Heart right ventricle (tissue), 16 donors: ENCODE measurements at regions not wholly inside any gene's neighbourhood (a gene's known extent, or its start where the extent isn't known, plus 50 kb on each side); places are given as distances from the start of the nearest gene placed in this dataset.

Experiments
- ATAC-seq, 8 donors: fragments of 200-7000 bp; cut with Tn5 transposase; one replicate each; pipeline ENCODE4 v1.9.1; 2020; ENCODE audit warnings: mild to moderate bottlenecking in 8 of 8, moderate library complexity in 8 of 8, moderate number of reproducible peaks in 1 of 8
- DNase-seq, 2 donors: peaks; one replicate each; pipeline ENCODE4 v3.0.0-alpha.2; 2020
- H3K27ac ChIP-seq, 10 donors: fragments of 200-600 bp; sonication (generic) in 2 of 10; one replicate each; pipeline versions ENCODE4 v1.5.0 to v1.8.0; 2020 to 2022; ENCODE audit warnings: mild to moderate bottlenecking in 3 of 10
- H3K27me3 ChIP-seq, 7 donors: fragments of 200-600 bp; one replicate each; pipeline ENCODE4 v1.8.0; 2021 to 2022; ENCODE audit warnings: mild to moderate bottlenecking in 2 of 7
- H3K36me3 ChIP-seq, 9 donors: fragments of 200-600 bp; sonication (generic) in 1 of 9; one replicate each; pipeline versions ENCODE4 v1.5.0 to v1.8.0; 2020 to 2022; ENCODE audit warnings: mild to moderate bottlenecking in 2 of 9
- H3K4me1 ChIP-seq, 9 donors: fragments of 200-600 bp; sonication (generic) in 1 of 9; one replicate each; pipeline versions ENCODE4 v1.5.0 to v1.8.0; 2020 to 2022; ENCODE audit warnings: mild to moderate bottlenecking in 4 of 9
- H3K4me3 ChIP-seq, 10 donors: fragments of 200-600 bp; sonication (generic) in 2 of 10; one replicate each; pipeline versions ENCODE4 v1.5.0 to v1.8.0; 2020 to 2022; ENCODE audit warnings: mild to moderate bottlenecking in 7 of 10, moderate library complexity in 2 of 10
- H3K9me3 ChIP-seq, 11 donors: fragments of 200-600 bp in 10 of 11; sonication (generic) in 2 of 11; one replicate each; pipeline versions ENCODE4 v1.5.0 to v1.8.0; 2013 to 2022; ENCODE audit warnings: mild to moderate bottlenecking in 2 of 11, control low read depth in 1 of 11, moderate library complexity in 1 of 11
- WGBS, 2 donors: extraction: QIAGEN DNeasy Blood & Tissue Kit; methylation state at CpG; one replicate each; pipeline ENCODE4 v1.1.7; 2013; ENCODE audit warnings: inconsistent platforms in 1 of 2; 5-methylcytosine and 5-hydroxymethylcytosine counted together
- intact Hi-C, 10 donors: fragments of 100-400 bp; cut with DNase I; formaldehyde crosslinking; loops; one replicate each; pipeline versions ENCODE4 v1.11.1 to v1.14.2; 2022
- TF ChIP-seq, protein P1 (sequence below), 9 donors: fragments of 200-600 bp; sonication (generic) in 2 of 9; IDR thresholded peaks; one replicate each; pipeline versions ENCODE4 v1.5.0 to v1.8.0; 2021 to 2022; ENCODE audit warnings: antibody characterized with exemption in 9 of 9, mild to moderate bottlenecking in 5 of 9, moderate library complexity in 1 of 9
- donor health status: Arrhythmogenic right ventricular cardiomyopathy.
- donor health status: ischemic (EF 13 %, LVEDD 7.1; RV severe dilation, severe dysfunction).
- donor health status: healthy with polysubstance abuse.
- donor health status: DM: no; HTN: yes; CAD: no.
- donor health status: DM: no; HTN: no; CAD: no.
- donor health status: ischemic (EF 25% LVEDD 6.9; RV normal size, moderate dysfunction).
- donor health status: ischemic (EF 25% LVEDD 5.7; RV mildly dilated, moderate dysfunction).
- donor health status: healthy.
- donor health status: DM: yes; HTN: yes; CAD: no.
- donor health status: Ischemic cardiomyopathy.
- donor health status: ischemic (EF 35%, LVEDD 5.7; RV mildly dilated, moderate dysfunction).
- donor health status: nonischemic (EF 11% LVEDD 7.7; RV severe dilation, severe dysfunction).
- donor health status: DM: yes; HTN: yes; CAD: no.
- donor health status: PGD.
- donor health status: ischemic (EF 29% LVEDD 5.4; RV normal size, mild dysfunction).
- donor health status: nonischemic (EF 23%, LVEDD 6.1; RV moderate dilation, normal function).

DNA sequence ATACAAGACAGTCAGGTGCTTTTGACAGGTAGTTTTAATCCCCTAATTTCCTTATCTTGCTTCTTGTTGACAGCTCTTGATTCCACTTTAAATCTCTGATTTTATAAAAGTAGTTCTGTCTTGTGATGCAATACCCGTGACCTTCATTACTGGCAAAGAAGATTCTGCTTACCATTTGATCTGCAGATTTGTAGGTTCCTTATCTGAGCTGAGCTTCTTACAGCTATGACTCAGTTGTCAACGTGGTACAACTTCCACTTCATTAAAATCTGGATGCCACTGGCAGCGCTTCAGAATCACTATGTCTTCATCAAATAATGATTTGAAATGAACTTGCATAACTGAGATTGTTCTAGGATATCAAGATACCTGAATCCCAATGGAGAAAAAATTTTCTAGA, 543.6 kb upstream of the B3GALT2 start:
- intact Hi-C loops = no loop called here
- ATAC-seq = no peak
- Histone ChIP-seq H3K27me3 (no peaks in the 10 kb centered on the region), H3K4me3 (no peak overlapping the region), H3K9me3 (no peaks in the 10 kb centered on the region), H3K27ac (no peak overlapping the region), H3K4me1 (no peaks in the 10 kb centered on the region), H3K36me3 (no peaks in the 10 kb centered on the region)
- TF ChIP-seq, protein P1, sequence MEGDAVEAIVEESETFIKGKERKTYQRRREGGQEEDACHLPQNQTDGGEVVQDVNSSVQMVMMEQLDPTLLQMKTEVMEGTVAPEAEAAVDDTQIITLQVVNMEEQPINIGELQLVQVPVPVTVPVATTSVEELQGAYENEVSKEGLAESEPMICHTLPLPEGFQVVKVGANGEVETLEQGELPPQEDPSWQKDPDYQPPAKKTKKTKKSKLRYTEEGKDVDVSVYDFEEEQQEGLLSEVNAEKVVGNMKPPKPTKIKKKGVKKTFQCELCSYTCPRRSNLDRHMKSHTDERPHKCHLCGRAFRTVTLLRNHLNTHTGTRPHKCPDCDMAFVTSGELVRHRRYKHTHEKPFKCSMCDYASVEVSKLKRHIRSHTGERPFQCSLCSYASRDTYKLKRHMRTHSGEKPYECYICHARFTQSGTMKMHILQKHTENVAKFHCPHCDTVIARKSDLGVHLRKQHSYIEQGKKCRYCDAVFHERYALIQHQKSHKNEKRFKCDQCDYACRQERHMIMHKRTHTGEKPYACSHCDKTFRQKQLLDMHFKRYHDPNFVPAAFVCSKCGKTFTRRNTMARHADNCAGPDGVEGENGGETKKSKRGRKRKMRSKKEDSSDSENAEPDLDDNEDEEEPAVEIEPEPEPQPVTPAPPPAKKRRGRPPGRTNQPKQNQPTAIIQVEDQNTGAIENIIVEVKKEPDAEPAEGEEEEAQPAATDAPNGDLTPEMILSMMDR (IDR thresholded peaks at IDR 0.05) = no peak
- no peak for DNase-seq
- 49 to 52% methylated on average over 3 of the region's 3 CpGs for WGBS, 2 donors

DNA sequence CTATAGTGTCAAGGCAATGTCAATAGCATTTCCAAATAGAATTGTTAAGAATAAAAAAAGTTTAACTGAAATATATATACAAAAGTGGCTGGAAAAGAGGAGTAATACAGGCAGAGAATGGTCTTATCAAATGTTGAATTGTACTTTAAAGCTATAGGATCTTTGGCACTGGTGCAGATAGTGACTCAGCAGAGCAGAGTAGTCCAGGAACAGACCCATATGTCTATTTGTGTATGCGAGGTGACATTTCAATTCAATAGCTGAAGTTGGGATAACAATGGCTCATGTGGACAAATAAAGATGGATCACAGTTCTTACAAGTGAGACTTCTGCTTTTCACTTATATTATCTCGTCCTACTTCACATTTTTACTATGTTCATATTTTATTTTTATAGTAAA, 543.0 kb upstream of the B3GALT2 start:
- no peak for DNase-seq
- Histone ChIP-seq H3K36me3 (no peaks in the 10 kb centered on the region), H3K4me3 (no peak overlapping the region), H3K9me3 (no peaks in the 10 kb centered on the region), H3K4me1 (no peaks in the 10 kb centered on the region), H3K27me3 (no peaks in the 10 kb centered on the region), H3K27ac (no peak overlapping the region)
- WGBS, 2 donors = 64 to 65% methylated on average over 2 of the region's 2 CpGs
- no peak for ATAC-seq
- intact Hi-C loops = no loop called here
- TF ChIP-seq, protein P1 (IDR thresholded peaks at IDR 0.05) = no peak

DNA sequence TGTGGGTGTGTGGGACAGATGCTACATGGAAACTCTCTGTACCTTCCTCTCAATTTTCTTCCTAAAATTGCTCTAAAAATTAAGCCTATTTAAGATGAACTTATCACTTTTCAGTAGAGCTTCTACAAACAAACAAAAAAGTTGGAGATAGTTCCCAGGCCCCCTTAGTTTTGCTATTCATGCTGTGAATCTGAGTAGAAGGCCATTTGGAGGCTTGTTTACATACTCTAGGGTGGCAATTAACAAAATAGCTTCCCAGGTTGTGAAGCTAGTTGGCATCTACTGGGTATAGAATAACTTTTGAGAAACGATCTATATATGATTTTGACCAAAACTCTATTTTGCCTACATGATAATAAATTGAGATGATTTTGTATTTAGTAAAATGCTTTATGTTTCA, 541.4 kb upstream of the B3GALT2 start:
- WGBS, 2 donors = 79% methylated on average over 1 of the region's 1 CpG
- no peak for DNase-seq
- ATAC-seq = no peak
- intact Hi-C loops = no loop called here
- no peaks in the 10 kb centered on the region for H3K9me3 ChIP-seq
- no peaks in the 10 kb centered on the region for H3K36me3 ChIP-seq
- no peaks in the 10 kb centered on the region for H3K27me3 ChIP-seq
- H3K4me3 ChIP-seq = no peak overlapping the region
- TF ChIP-seq, protein P1 (IDR thresholded peaks at IDR 0.05) = no peak
- H3K4me1 ChIP-seq = no peaks in the 10 kb centered on the region
- no peak overlapping the region for H3K27ac ChIP-seq

DNA sequence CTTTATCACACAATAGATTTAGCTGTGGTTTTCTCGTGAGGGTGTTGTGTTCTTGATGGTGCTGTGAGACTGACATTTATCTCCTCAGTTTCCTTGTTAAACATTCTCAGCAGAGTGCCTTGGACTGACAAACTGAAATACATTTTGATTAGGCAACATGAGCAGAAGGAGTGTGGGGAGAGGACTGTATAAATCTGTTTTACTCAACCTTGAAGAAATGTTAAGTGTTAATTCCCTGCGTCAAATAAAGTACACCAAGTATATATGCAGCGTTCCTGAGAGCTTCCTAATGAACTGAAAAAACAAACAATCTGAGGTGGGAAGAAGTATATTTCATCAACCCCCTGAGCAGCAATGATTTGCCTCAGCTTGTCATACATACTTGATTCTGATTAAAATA, 540.3 kb upstream of the B3GALT2 start:
- Histone ChIP-seq H3K36me3 (no peaks in the 10 kb centered on the region), H3K27ac (no peak overlapping the region), H3K9me3 (no peaks in the 10 kb centered on the region), H3K4me1 (no peaks in the 10 kb centered on the region), H3K27me3 (no peaks in the 10 kb centered on the region), H3K4me3 (no peak overlapping the region)
- intact Hi-C loops = no loop called here
- no peak for ATAC-seq
- 83 to 88% methylated on average over 3 of the region's 3 CpGs for WGBS, 2 donors
- DNase-seq = no peak
- TF ChIP-seq, protein P1 (IDR thresholded peaks at IDR 0.05) = no peak

DNA sequence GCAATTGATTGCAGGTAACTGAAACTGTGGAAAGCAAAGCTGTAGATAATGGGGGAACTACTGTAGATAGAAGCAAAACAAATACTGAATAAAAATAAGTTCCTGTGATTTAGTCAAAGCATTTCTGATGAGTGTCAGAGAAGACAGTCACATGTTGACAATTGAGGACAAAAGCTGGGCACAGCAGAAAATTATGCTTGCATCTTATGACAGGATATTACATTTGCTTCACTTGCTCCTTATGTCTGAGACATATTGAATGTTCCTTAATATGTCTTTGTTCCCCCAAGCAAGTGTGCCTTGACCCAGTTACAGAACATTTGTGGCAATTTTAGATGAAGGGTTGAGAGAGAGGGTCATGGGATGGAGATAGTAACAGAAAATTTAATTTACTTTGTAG, 526.0 kb upstream of the B3GALT2 start:
- H3K9me3 ChIP-seq = no peaks in the 10 kb centered on the region
- intact Hi-C loops = no loop called here
- H3K4me1 ChIP-seq = no peaks in the 10 kb centered on the region

More for the DNA sequence above, 526.0 kb upstream of the B3GALT2 start:
- Histone ChIP-seq H3K36me3 (no peaks in the 10 kb centered on the region), H3K27ac (no peak overlapping the region), H3K27me3 (no peaks in the 10 kb centered on the region), H3K4me3 (no peak overlapping the region)
- ATAC-seq (no peak), DNase-seq (no peak)
- TF ChIP-seq, protein P1 (IDR thresholded peaks at IDR 0.05) = no peak
